NB4 (cell line): ENCODE measurements at regions not wholly inside any gene's neighbourhood (a gene's known extent, or its start where the extent isn't known, plus 50 kb on each side); places are given as distances from the start of the nearest gene placed in this dataset.

Experiments used
- DNase-seq: peaks from one replicate; pipeline ENCODE4 v3.0.0; 2010; ENCODE audit warnings: low read depth
- H3K4me3 ChIP-seq: one replicate; pipeline ENCODE4 v1.5.1; 2011; ENCODE audit warnings: mild to moderate bottlenecking, low read depth, low read length, moderate library complexity
- MYC ChIP-seq: IDR thresholded peaks from 2 replicates; pipeline ENCODE4 v1.6.1; 2011; ENCODE audit warnings: low read depth, low read length
- POLR2A ChIP-seq: IDR thresholded peaks from 2 replicates; pipeline ENCODE4 v1.6.1; 2011; ENCODE audit warnings: mild to moderate bottlenecking; ENCODE audit not compliant: insufficient read length; ENCODE audit errors: extremely low read depth
- TF ChIP-seq, protein P1 (sequence below): IDR thresholded peaks from 2 replicates; pipeline ENCODE4 v1.6.1; 2011; ENCODE audit warnings: low read depth, low read length
- TF ChIP-seq, protein P2 (sequence below): IDR thresholded peaks from one replicate; pipeline ENCODE4 v1.5.1; 2012; ENCODE audit warnings: low read depth, low read length

DNA sequence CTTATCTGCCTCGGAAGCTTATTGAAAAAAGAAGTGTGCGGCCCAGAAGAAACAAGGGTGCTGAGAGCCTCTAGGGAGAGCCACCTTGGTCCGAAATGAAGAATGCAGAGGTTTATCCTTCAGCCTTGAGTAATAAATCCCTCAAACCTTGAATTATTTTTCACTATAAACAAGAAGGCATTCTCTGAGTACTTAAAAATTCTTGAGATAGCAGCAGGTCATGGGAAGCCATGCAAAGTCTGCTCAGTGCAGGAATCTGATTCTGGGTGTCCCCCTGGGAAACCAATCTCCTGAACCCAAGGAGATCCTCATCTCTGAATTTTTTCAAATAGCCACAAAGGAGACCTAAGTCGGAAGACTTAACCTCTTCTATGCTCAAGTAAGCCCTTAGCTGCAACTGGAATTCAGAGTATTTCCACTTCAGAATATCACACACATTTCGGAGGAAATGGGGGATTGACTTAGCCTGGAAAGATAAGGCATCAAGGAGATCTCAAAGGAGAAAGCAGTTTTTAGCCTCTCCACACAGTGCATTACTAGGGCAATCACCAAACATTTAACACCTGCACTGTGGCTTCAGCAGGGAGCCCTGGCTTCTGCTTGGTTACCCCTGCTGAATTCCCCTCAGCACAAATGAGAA is 365.0 kb downstream of the ETS1 start:
- no peak for TF ChIP-seq MYC
- TF ChIP-seq, protein P1, sequence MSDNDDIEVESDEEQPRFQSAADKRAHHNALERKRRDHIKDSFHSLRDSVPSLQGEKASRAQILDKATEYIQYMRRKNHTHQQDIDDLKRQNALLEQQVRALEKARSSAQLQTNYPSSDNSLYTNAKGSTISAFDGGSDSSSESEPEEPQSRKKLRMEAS = no peak
- TF ChIP-seq POLR2A = no peak
- TF ChIP-seq, protein P2, sequence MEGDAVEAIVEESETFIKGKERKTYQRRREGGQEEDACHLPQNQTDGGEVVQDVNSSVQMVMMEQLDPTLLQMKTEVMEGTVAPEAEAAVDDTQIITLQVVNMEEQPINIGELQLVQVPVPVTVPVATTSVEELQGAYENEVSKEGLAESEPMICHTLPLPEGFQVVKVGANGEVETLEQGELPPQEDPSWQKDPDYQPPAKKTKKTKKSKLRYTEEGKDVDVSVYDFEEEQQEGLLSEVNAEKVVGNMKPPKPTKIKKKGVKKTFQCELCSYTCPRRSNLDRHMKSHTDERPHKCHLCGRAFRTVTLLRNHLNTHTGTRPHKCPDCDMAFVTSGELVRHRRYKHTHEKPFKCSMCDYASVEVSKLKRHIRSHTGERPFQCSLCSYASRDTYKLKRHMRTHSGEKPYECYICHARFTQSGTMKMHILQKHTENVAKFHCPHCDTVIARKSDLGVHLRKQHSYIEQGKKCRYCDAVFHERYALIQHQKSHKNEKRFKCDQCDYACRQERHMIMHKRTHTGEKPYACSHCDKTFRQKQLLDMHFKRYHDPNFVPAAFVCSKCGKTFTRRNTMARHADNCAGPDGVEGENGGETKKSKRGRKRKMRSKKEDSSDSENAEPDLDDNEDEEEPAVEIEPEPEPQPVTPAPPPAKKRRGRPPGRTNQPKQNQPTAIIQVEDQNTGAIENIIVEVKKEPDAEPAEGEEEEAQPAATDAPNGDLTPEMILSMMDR = no peak
- no peak for DNase-seq
- no peak overlapping the region for H3K4me3 ChIP-seq

DNA sequence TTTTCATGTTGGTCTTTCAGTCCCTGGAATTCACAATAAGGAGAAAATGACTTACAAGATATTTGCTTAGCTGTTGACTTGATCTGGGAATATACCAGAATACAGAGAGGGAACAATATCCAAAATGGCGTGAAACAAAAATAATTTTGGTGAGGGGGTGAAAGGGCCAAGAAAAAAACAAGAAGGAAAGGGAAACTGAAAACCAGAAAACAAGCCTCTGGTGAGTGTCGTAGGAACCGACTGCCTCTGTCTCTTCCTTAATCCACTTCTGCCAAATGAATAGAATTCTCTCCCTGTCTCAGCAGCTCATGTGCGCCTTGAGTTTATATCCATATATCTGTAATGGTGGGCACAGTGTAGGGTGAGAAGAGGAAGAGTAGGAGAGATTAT is 367.6 kb downstream of the ETS1 start:
- no peak for DNase-seq
- TF ChIP-seq POLR2A = no peak
- TF ChIP-seq, protein P1 = no peak
- no peak for TF ChIP-seq MYC
- TF ChIP-seq, protein P2 = no peak
- no peak overlapping the region for H3K4me3 ChIP-seq

DNA sequence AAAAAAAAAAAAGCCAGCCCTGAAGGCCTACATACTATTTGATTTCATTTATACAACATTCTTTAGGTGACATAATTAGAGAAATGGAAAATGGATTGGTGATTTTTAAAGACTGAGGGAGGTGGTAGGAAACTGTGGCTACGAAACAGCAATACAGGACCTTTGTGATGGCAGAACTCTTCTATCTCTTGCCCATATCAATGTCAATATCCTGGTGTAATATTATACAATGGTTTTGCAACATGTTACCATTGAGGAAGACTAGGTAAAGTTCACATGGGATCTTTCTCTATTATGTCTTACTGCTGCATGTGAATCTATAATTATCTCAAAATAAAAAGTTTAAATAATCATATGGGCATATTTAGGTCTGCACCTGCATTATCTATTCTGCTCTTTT is 371.2 kb downstream of the ETS1 start:
- no peak overlapping the region for H3K4me3 ChIP-seq
- TF ChIP-seq, protein P1 = no peak
- TF ChIP-seq POLR2A (no peak), MYC (no peak)
- TF ChIP-seq, protein P2 = no peak
- DNase-seq = no peak

DNA sequence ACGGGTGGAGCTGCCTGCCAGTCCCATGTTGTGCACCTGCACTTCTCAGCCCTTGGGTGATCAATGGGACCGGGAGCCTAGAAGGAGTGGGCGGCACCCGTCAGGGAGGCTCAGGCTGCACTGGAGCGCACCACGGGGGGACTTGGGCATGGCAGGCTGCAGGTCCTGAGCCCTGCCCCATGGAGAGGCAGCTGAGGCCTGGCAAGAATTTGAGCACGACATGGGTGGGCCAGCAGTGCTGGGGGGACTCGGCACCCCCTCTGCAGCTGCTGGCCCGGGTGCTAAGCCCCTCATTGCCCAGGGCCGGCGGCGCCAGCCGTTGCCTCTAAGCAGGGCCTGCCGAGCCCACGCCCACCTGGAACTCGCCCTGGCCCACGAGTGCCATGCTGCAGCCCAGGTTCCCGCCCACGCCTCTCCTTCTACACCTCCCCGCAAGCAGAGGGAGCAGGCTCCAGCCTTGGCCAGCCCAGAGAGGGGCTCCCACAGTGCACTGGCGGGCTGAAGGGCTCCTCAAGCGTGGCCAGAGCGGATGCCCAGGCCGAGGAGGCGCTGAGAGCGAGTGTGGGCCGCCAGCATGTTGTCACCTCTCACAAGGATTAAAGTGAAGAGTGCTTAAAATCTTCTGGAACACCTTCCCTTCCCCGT is 372.0 kb downstream of the ETS1 start:
- no peak overlapping the region for H3K4me3 ChIP-seq
- no peak for DNase-seq
- TF ChIP-seq MYC (no peak), POLR2A (no peak)
- TF ChIP-seq, protein P2 = no peak
- TF ChIP-seq, protein P1 = no peak

DNA sequence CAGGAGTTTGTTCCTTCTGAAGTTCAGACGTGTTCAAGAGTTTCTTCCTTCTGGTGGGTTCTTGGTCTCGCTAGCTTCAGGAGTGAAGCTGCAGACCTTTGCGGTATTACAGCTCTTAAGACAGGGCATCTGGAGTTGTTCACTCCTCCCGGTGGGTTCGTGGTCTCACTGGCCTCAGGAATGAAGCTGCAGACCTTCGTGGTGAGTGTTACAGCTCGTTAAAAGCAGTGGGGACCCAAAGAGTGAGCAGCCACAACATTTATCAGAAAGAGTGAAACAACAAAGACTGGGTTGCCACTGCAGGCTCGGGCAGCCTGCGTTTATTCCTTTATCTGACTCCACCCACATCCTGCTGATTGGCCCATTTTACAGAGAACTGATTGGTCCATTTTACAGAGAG is 373.1 kb downstream of the ETS1 start:
- TF ChIP-seq, protein P1 = no peak
- TF ChIP-seq POLR2A = no peak
- TF ChIP-seq MYC = no peak
- TF ChIP-seq, protein P2 = no peak
- no peak overlapping the region for H3K4me3 ChIP-seq
- DNase-seq = no peak

DNA sequence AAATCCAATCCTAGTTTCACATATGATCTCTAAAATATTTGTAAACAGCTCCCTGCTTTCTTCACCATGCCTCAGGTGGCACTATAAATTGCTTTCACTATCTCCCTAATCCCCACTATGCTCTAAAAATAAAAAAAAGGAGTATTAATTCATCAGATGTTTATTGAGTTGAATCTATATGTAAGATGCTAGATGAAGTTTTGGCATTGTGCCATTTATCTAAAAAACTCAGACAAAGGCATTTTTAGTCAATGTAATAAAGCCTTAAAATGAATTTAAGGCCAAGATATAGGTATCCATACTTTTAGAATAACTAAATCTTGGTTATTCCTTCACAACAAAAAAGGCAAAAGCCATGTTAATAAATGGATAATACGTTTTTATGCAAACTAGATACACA is 373.9 kb downstream of the ETS1 start:
- DNase-seq = no peak
- no peak overlapping the region for H3K4me3 ChIP-seq
- TF ChIP-seq, protein P1 = no peak
- TF ChIP-seq POLR2A (no peak), MYC (no peak)
- TF ChIP-seq, protein P2 = no peak
